A549 (cell line): ENCODE measurements at regions not wholly inside any gene's neighbourhood (a gene's known extent, or its start where the extent isn't known, plus 50 kb on each side); places are given as distances from the start of the nearest gene placed in this dataset.

Experiments
- ATAC-seq, 2 experiments: fragments of 200-7000 bp in 1 of 2; fragments of >200 bp in 1 of 2; cut with Nextera tagmentation in 1 of 2; cut with Tn5 transposase in 1 of 2; 3 replicates each; pipeline versions ENCODE4 v1.8.0 to v1.9.1; 2018 to 2020; ENCODE audit warnings: mild to moderate bottlenecking in 1 of 2, moderate library complexity in 1 of 2
- CTCF ChIA-PET: fragments of 300-600 bp; sonication (Branson Sonifier 250); formaldehyde crosslinking; extraction: SDS; loops from one replicate; lab custom pipeline; 2021; ENCODE audit warnings: antibody characterized with exemption, inconsistent platforms; lab: Yijun Ruan, JAX
- POLR2A ChIA-PET: fragments of 350-600 bp; formaldehyde crosslinking; extraction: SDS; loops from one replicate; lab custom pipeline; 2021; ENCODE audit warnings: antibody characterized with exemption, inconsistent platforms; lab: Yijun Ruan, JAX
- DNase-seq, 2 experiments: peaks; one replicate each; pipeline versions ENCODE4 v3.0.0 to v3.0.0-alpha.2; 2011 to 2016; ENCODE audit warnings: low read depth in 1 of 2, low spot score in 1 of 2
- FAIRE-seq: peaks from 2 replicates; lab custom pipeline; 2011; peaks lifted over from hg19 to GRCh38; lab: Jason Lieb, UNC
- H3K27ac ChIP-seq, 2 experiments: fragments of >200 bp; sonication (Bioruptor Twin); formaldehyde crosslinking; 3 replicates each; pipeline ENCODE4 v1.5.1; 2016 to 2017
- H3K4me1 ChIP-seq: fragments of >200 bp; sonication (Bioruptor Twin); formaldehyde crosslinking; 3 replicates; pipeline ENCODE4 v1.6.1; 2016
- H3K4me2 ChIP-seq: fragments of >200 bp; sonication (Bioruptor Twin); formaldehyde crosslinking; 3 replicates; pipeline ENCODE4 v1.6.1; 2016
- H3K4me3 ChIP-seq: fragments of >200 bp; sonication (Bioruptor Twin); formaldehyde crosslinking; 3 replicates; pipeline ENCODE4 v1.5.1; 2016
- H3K9me3 ChIP-seq: fragments of >200 bp; sonication (Bioruptor Twin); formaldehyde crosslinking; 3 replicates; pipeline ENCODE4 v1.6.1; 2016
- CBX2 ChIP-seq: fragments of 200-600 bp; sonication (generic); IDR thresholded peaks from 2 replicates; pipeline ENCODE4 v1.6.1; 2016; ENCODE audit warnings: low read depth, mild to moderate bottlenecking, borderline replicate concordance
- CEBPB ChIP-seq, 2 experiments: fragments of >200 bp in 1 of 2; sonication (Bioruptor Twin) in 1 of 2; formaldehyde crosslinking in 1 of 2; IDR thresholded peaks; 2 replicates each; pipeline ENCODE4 v1.6.1; 2012 to 2016
- CHD4 ChIP-seq: fragments of 200-600 bp; sonication (generic); IDR thresholded peaks from 2 replicates; pipeline ENCODE4 v1.6.1; 2016; ENCODE audit warnings: antibody characterized with exemption, mild to moderate bottlenecking, borderline replicate concordance
- EHMT2 ChIP-seq: fragments of 200-600 bp; sonication (generic); IDR thresholded peaks from 2 replicates; pipeline ENCODE4 v1.6.1; 2016; ENCODE audit warnings: antibody characterized with exemption, low read depth, mild to moderate bottlenecking, moderate library complexity
- ELK1 ChIP-seq: fragments of 150-350 bp; IDR thresholded peaks from 2 replicates; pipeline ENCODE4 v1.6.1; 2014; ENCODE audit warnings: low read depth, mild to moderate bottlenecking, low read length
- ESRRA ChIP-seq: fragments of 150-350 bp; IDR thresholded peaks from 2 replicates; pipeline ENCODE4 v1.6.1; 2014; ENCODE audit warnings: mild to moderate bottlenecking, low read length, borderline replicate concordance
- HEYL ChIP-seq: fragments of 250-450 bp; sonication (Bioruptor Pico); IDR thresholded peaks from 2 replicates; pipeline ENCODE4 v1.8.0; 2021; ENCODE audit warnings: mild to moderate bottlenecking, moderate library complexity
- HOXB13 ChIP-seq: fragments of 250-450 bp; sonication (Bioruptor Pico); IDR thresholded peaks from 2 replicates; pipeline ENCODE4 v1.5.0; 2020; ENCODE audit warnings: low read depth, mild to moderate bottlenecking, moderate library complexity
- JUN ChIP-seq, 2 experiments: fragments of >200 bp; sonication (Bioruptor Twin); formaldehyde crosslinking; IDR thresholded peaks; 2 replicates in 1 of 2; 3 replicates in 1 of 2; pipeline ENCODE4 v1.6.1; 2016 to 2017
- KDM1A ChIP-seq: fragments of 200-600 bp; sonication (generic); IDR thresholded peaks from 2 replicates; pipeline ENCODE4 v1.6.1; 2016; ENCODE audit warnings: low read depth, mild to moderate bottlenecking
- KDM5A ChIP-seq: fragments of 200-600 bp; sonication (generic); IDR thresholded peaks from 2 replicates; pipeline ENCODE4 v1.6.1; 2016; ENCODE audit warnings: antibody characterized with exemption, mild to moderate bottlenecking
- MYC ChIP-seq: IDR thresholded peaks from 2 replicates; pipeline ENCODE4 v1.6.1; 2012; ENCODE audit warnings: mild to moderate bottlenecking, inconsistent platforms, low read length, improper control_type of control experiment, borderline replicate concordance
- PBX3 ChIP-seq: IDR thresholded peaks from 2 replicates; pipeline ENCODE4 v1.6.1; 2012
- POLR2AphosphoS2 ChIP-seq: conservative IDR thresholded peaks from 2 replicates; pipeline ENCODE4 v1.6.1; 2012; ENCODE audit warnings: low read length, improper control_type of control experiment, inconsistent platforms
- SREBF2 ChIP-seq: fragments of 450-650 bp; IDR thresholded peaks from 2 replicates; pipeline ENCODE4 v1.6.1; 2014; ENCODE audit warnings: mild to moderate bottlenecking, moderate library complexity
- TP53 ChIP-seq: fragments of 250-450 bp; sonication (Bioruptor Pico); IDR thresholded peaks from 2 replicates; pipeline ENCODE4 v1.5.0; 2021; ENCODE audit warnings: mild to moderate bottlenecking, moderate library complexity
- ZC3H11A ChIP-seq: fragments of 450-650 bp; IDR thresholded peaks from 2 replicates; pipeline ENCODE4 v1.6.1; 2014; ENCODE audit warnings: antibody characterized with exemption, mild to moderate bottlenecking
- ZFP36 ChIP-seq: fragments of 450-650 bp; IDR thresholded peaks from 2 replicates; pipeline ENCODE4 v1.6.1; 2014; ENCODE audit warnings: borderline replicate concordance; ENCODE audit not compliant: partially characterized antibody
- ZNF302 ChIP-seq: fragments of 250-450 bp; sonication (Bioruptor Pico); IDR thresholded peaks from 2 replicates; pipeline ENCODE4 v1.9.0; 2021; ENCODE audit warnings: inconsistent platforms, mild to moderate bottlenecking, moderate library complexity
- ZSCAN20 ChIP-seq: fragments of 250-450 bp; sonication (Bioruptor Pico); IDR thresholded peaks from 2 replicates; pipeline ENCODE4 v1.8.0; 2022; ENCODE audit warnings: mild to moderate bottlenecking, moderate library complexity
- WGBS: methylation state at CpG from one replicate; pipeline ENCODE4 v1.1.6; 2017; ENCODE audit errors: missing lambda C conversion rate; 5-methylcytosine and 5-hydroxymethylcytosine counted together

GRCh38 chr6:45827952-45828530, 187.6 kb downstream of the CLIC5 start (continued):
- TF ChIP-seq CBX2, result no peak
- TF ChIP-seq HOXB13 (CRISPR knock-in tag), result no peak
- TF ChIP-seq EHMT2, result no peak
- no peak for TF ChIP-seq TP53 (CRISPR knock-in tag)
- TF ChIP-seq ZC3H11A, result no peak
- no peak for TF ChIP-seq JUN (IDR thresholded peaks at IDR 0.05)
- no peak for TF ChIP-seq ZSCAN20

- no peaks in the 10 kb centered on the region for H3K9me3 ChIP-seq
- H3K27ac ChIP-seq, result no peak overlapping the region
- WGBS, result 8% methylated on average over 4 of the region's 4 CpGs
- no peak for DNase-seq
- CTCF ChIA-PET, result interaction anchor here (0.5 kb wide), 1 partner anchor 736 kb away, joined by 3 read pairs; no protein-coding TSS in a partner anchor
- H3K4me2 ChIP-seq, result no peak overlapping the region
- TF ChIP-seq MYC (no peak), ZNF302 (no peak), HOXB13 (CRISPR knock-in tag) (no peak)
- no peak for FAIRE-seq
- POLR2A ChIA-PET, result no interaction called here
- no peaks in the 10 kb centered on the region for H3K4me1 ChIP-seq
- no peak overlapping the region for H3K4me3 ChIP-seq
- ATAC-seq, result no peak
Observed at GRCh38 chr6:45822873-45823272, 192.8 kb downstream of the CLIC5 start.

- Histone ChIP-seq H3K27ac (no peak overlapping the region), H3K4me2 (no peak overlapping the region), H3K4me3 (no peak overlapping the region), H3K9me3 (no peaks in the 10 kb centered on the region), H3K4me1 (no peaks in the 10 kb centered on the region)
- no peak for DNase-seq
- ChIA-PET CTCF (interaction anchor here (0.5 kb wide), 1 partner anchor 735 kb away, joined by 3 read pairs; no protein-coding TSS in a partner anchor), POLR2A (no interaction called here)
- 40% methylated on average over 5 of the region's 5 CpGs for WGBS
- ATAC-seq, result no peak
- FAIRE-seq, result no peak
- no peak for TF ChIP-seq CHD4
- TF ChIP-seq ELK1, result no peak
- no peak for TF ChIP-seq KDM1A
Observed at GRCh38 chr6:45822246-45822812, 193.3 kb downstream of the CLIC5 start.

- no peak for FAIRE-seq
- POLR2A ChIA-PET, result no interaction called here
- Histone ChIP-seq H3K4me1 (no peaks in the 10 kb centered on the region), H3K27ac (no peak overlapping the region), H3K4me2 (no peak overlapping the region), H3K9me3 (no peaks in the 10 kb centered on the region), H3K4me3 (no peak overlapping the region)
- TF ChIP-seq ZFP36 (no peak), SREBF2 (no peak), MYC (no peak), KDM5A (no peak), CBX2 (no peak), POLR2AphosphoS2 (no peak), ZSCAN20 (no peak), CEBPB (IDR thresholded peaks at IDR 0.05) (no peak), PBX3 (no peak), HEYL (CRISPR knock-in tag) (no peak), ZNF302 (no peak), ESRRA (no peak)
- no peak for DNase-seq
- 26% methylated on average over 4 of the region's 4 CpGs for WGBS
- CTCF ChIA-PET, result no interaction called here
- no peak for ATAC-seq
Observed at GRCh38 chr6:45818655-45819054, 197.0 kb downstream of the CLIC5 start.
